HL-60 (cell line): ENCODE measurements at regions not wholly inside any gene's neighbourhood (a gene's known extent, or its start where the extent isn't known, plus 50 kb on each side); places are given as distances from the start of the nearest gene placed in this dataset.

Source experiments
- DNase-seq, 2 experiments: peaks; one replicate each; pipeline ENCODE4 v3.0.0-alpha.2; 2010 to 2020; ENCODE audit warnings: low read depth in 1 of 2, low spot score in 1 of 2
- H3K27ac ChIP-seq: fragments of 250-450 bp; sonication (Bioruptor Pico); replicated peaks from 2 replicates; pipeline ENCODE4 v1.5.1; 2020; ENCODE audit warnings: mild to moderate bottlenecking, moderate library complexity
- H3K27me3 ChIP-seq: fragments of 250-450 bp; sonication (Bioruptor Pico); 2 replicates; pipeline ENCODE4 v1.5.1; 2021; ENCODE audit warnings: mild to moderate bottlenecking, moderate library complexity; ENCODE audit not compliant: insufficient read depth, poor library complexity, severe bottlenecking
- H3K4me3 ChIP-seq: replicated peaks from 2 replicates; pipeline ENCODE4 v1.5.1; 2011; ENCODE audit warnings: mild to moderate bottlenecking, control low read depth, low read length; ENCODE audit not compliant: insufficient read depth
- CTCF ChIP-seq: IDR thresholded peaks from one replicate; pipeline ENCODE4 v1.5.1; 2011; ENCODE audit warnings: low read length, control low read depth, inconsistent platforms; ENCODE audit not compliant: insufficient read depth
- GABPA ChIP-seq: IDR thresholded peaks from 2 replicates; pipeline ENCODE4 v1.6.1; 2012; ENCODE audit warnings: low read depth
- POLR2AphosphoS5 ChIP-seq: IDR thresholded peaks from 2 replicates; pipeline ENCODE4 v1.6.1; 2012; ENCODE audit warnings: low read depth
- REST ChIP-seq: IDR thresholded peaks from 2 replicates; pipeline ENCODE4 v1.6.1; 2012; ENCODE audit warnings: low read depth; ENCODE audit not compliant: insufficient replicate concordance
- SPI1 ChIP-seq: IDR thresholded peaks from 2 replicates; pipeline ENCODE4 v1.6.1; 2012; ENCODE audit warnings: low read depth, mild to moderate bottlenecking, borderline replicate concordance

- Histone ChIP-seq H3K4me3 (no peak overlapping the region), H3K27me3 (no peaks in the 10 kb centered on the region), H3K27ac (no peak overlapping the region)
- no peak for DNase-seq
- TF ChIP-seq CTCF, result no peak
- TF ChIP-seq REST, result no peak
- TF ChIP-seq POLR2AphosphoS5, result no peak
- TF ChIP-seq GABPA, result no peak
- no peak for TF ChIP-seq SPI1
Measured at GRCh38 chr7:67502929-67503328, 506.3 kb downstream of the TYW1 start.

GRCh38 chr7:67505449-67505848, 508.8 kb downstream of the TYW1 start:
- H3K27ac ChIP-seq, result no peak overlapping the region
- no peak for TF ChIP-seq POLR2AphosphoS5
- no peak for TF ChIP-seq SPI1
- TF ChIP-seq REST, result no peak
- TF ChIP-seq GABPA, result no peak
- TF ChIP-seq CTCF, result no peak
- no peak for DNase-seq
- no peak overlapping the region for H3K4me3 ChIP-seq
- no peaks in the 10 kb centered on the region for H3K27me3 ChIP-seq

- H3K27ac ChIP-seq, result no peak overlapping the region
- no peaks in the 10 kb centered on the region for H3K27me3 ChIP-seq
- H3K4me3 ChIP-seq, result no peak overlapping the region
- DNase-seq, result no peak
- no peak for TF ChIP-seq POLR2AphosphoS5
- no peak for TF ChIP-seq SPI1
- no peak for TF ChIP-seq GABPA
- TF ChIP-seq CTCF, result no peak
- no peak for TF ChIP-seq REST
Measured at GRCh38 chr7:67512481-67512880, 515.8 kb downstream of the TYW1 start.
